K562 (cell line): ENCODE measurements at regions not wholly inside any gene's neighbourhood (a gene's known extent, or its start where the extent isn't known, plus 50 kb on each side); places are given as distances from the start of the nearest gene placed in this dataset.

Experiments used
- ATAC-seq: fragments of 200-7000 bp; cut with Tn5 transposase; 3 replicates; pipeline ENCODE4 v1.9.1; 2020; ENCODE audit warnings: moderate library complexity
- BruUV-seq: library from RNA; stranded (reverse); fragments of 400-500 nt; replicated peaks from 2 replicates; lab custom pipeline; 2021; lab: Mats Ljungman, UMichigan
- CTCF ChIA-PET: fragments of 300-600 bp; formaldehyde crosslinking; extraction: SDS; loops from one replicate; lab custom pipeline; 2021; ENCODE audit warnings: low intra/inter-chr PET ratio; lab: Yijun Ruan, JAX
- POLR2A ChIA-PET: fragments of 300-600, 350-650 bp; sonication (Branson Sonifier 250); formaldehyde crosslinking; extraction: SDS; loops from one replicate; lab custom pipeline; 2021; ENCODE audit warnings: antibody characterized with exemption, inconsistent platforms; lab: Yijun Ruan, JAX
- DNase-seq, 4 experiments: peaks; one replicate each; pipeline versions ENCODE4 v3.0.0 to v3.0.0-alpha.2; 2011 to 2018; ENCODE audit warnings: low spot score in 3 of 4, mixed read lengths in 3 of 4; ENCODE audit errors: extremely low read depth in 1 of 4
- FAIRE-seq: peaks from 2 replicates; lab custom pipeline; 2011; peaks lifted over from hg19 to GRCh38; lab: Jason Lieb, UNC
- H2AFZ ChIP-seq: 2 replicates; pipeline ENCODE4 v1.6.0; 2011; ENCODE audit warnings: low read depth, low read length, control low read depth, inconsistent platforms
- H3K27ac ChIP-seq: fragments of 200-600 bp; 3 replicates; pipeline ENCODE4 v1.8.0; 2011; ENCODE audit warnings: low read depth, mild to moderate bottlenecking, control low read depth, inconsistent platforms, low read length, moderate library complexity, mixed read lengths; ENCODE audit errors: extremely low read depth
- H3K27me3 ChIP-seq, 2 experiments: fragments of 300-600 bp in 1 of 2; 2 replicates in 1 of 2; 3 replicates in 1 of 2; pipeline versions ENCODE4 v1.6.0 to v1.8.0; 2011; ENCODE audit warnings: inconsistent platforms in 2 of 2, low read length in 2 of 2, mild to moderate bottlenecking in 1 of 2, mixed read lengths in 1 of 2, moderate library complexity in 1 of 2; ENCODE audit not compliant: control insufficient read depth in 2 of 2, insufficient read depth in 2 of 2
- H3K36me3 ChIP-seq: fragments of 300-600 bp; 3 replicates; pipeline ENCODE4 v1.8.0; 2011; ENCODE audit warnings: mild to moderate bottlenecking, low read length, inconsistent platforms; ENCODE audit not compliant: control insufficient read depth, insufficient read depth
- H3K4me1 ChIP-seq, 2 experiments: fragments of 200-600 bp in 1 of 2; replicated peaks in 1 of 2; 2 replicates in 1 of 2; 3 replicates in 1 of 2; pipeline versions ENCODE4 v1.5.1 to v1.8.0; 2011; ENCODE audit warnings: inconsistent platforms in 2 of 2, low read length in 2 of 2, mild to moderate bottlenecking in 1 of 2, mixed read lengths in 1 of 2, moderate library complexity in 1 of 2; ENCODE audit not compliant: control insufficient read depth in 2 of 2, insufficient read depth in 2 of 2
- H3K4me2 ChIP-seq: 2 replicates; pipeline ENCODE4 v1.6.1; 2011; ENCODE audit warnings: low read length, control low read depth, inconsistent platforms, mixed read lengths; ENCODE audit not compliant: insufficient read depth
- H3K4me3 ChIP-seq: fragments of 200-600 bp; sonication (generic), shearing (Covaris generic); 2 replicates; pipeline ENCODE4 v1.5.1; 2016; ENCODE audit warnings: control low read depth, inconsistent platforms
- H3K79me2 ChIP-seq: fragments of 200-600 bp; 3 replicates; pipeline ENCODE4 v1.8.0; 2011; ENCODE audit warnings: low read length, inconsistent platforms; ENCODE audit not compliant: control insufficient read depth, insufficient read depth
- H3K9ac ChIP-seq, 2 experiments: 2 replicates each; pipeline versions ENCODE4 v1.6.0 to v1.6.1; 2011; ENCODE audit warnings: low read depth in 2 of 2, low read length in 2 of 2, control low read depth in 1 of 2, inconsistent platforms in 1 of 2, mild to moderate bottlenecking in 1 of 2, mixed read lengths in 1 of 2; ENCODE audit not compliant: insufficient read depth in 1 of 2
- H3K9me1 ChIP-seq: one replicate; pipeline ENCODE4 v1.6.0; 2011; ENCODE audit warnings: inconsistent platforms, mild to moderate bottlenecking, low read length, moderate library complexity; ENCODE audit not compliant: control insufficient read depth, insufficient read depth
- H3K9me3 ChIP-seq: replicated peaks from 2 replicates; pipeline ENCODE4 v1.5.1; 2011; ENCODE audit warnings: low read depth, low read length, inconsistent platforms; ENCODE audit not compliant: control insufficient read depth, insufficient read depth
- H4K20me1 ChIP-seq: replicated peaks from 2 replicates; pipeline ENCODE4 v1.6.1; 2011; ENCODE audit warnings: low read length, inconsistent platforms, mixed read lengths; ENCODE audit not compliant: control insufficient read depth, insufficient read depth
- E2F3 ChIP-seq: fragments of 250-450 bp; sonication (Bioruptor Pico); IDR thresholded peaks from 2 replicates; pipeline ENCODE4 v1.4.0; 2020; ENCODE audit warnings: mild to moderate bottlenecking
- GABPA ChIP-seq: fragments of 200-800 bp; sonication (Bioruptor generic); conservative IDR thresholded peaks from 2 replicates; pipeline ENCODE4 v1.6.1; 2016; ENCODE audit warnings: low read depth, missing genetic modification characterization, missing compliant biosample characterization
- HDAC2 ChIP-seq: fragments of 450-650 bp; IDR thresholded peaks from 2 replicates; pipeline ENCODE4 v1.6.1; 2016; ENCODE audit warnings: mild to moderate bottlenecking
- KDM2B ChIP-seq: fragments of 250-450 bp; sonication (Bioruptor Pico); IDR thresholded peaks from 2 replicates; pipeline ENCODE4 v1.8.0; 2021; ENCODE audit warnings: mild to moderate bottlenecking, moderate library complexity
- KLF16 ChIP-seq: IDR thresholded peaks from 2 replicates; pipeline ENCODE4 v1.6.1; 2016; ENCODE audit warnings: antibody characterized with exemption
- KLF6 ChIP-seq: fragments of 250-450 bp; sonication (Bioruptor Pico); IDR thresholded peaks from 2 replicates; pipeline ENCODE4 v1.4.0; 2020; ENCODE audit warnings: mild to moderate bottlenecking, moderate library complexity, borderline replicate concordance
- MAZ ChIP-seq, 2 experiments: fragments of 450-650 bp in 1 of 2; sonication (generic) in 1 of 2; formaldehyde crosslinking; IDR thresholded peaks in 1 of 2; conservative IDR thresholded peaks in 1 of 2; 2 replicates each; pipeline versions ENCODE4 v1.4.0 to v1.5.0; 2020; ENCODE audit warnings: mild to moderate bottlenecking in 1 of 2, missing genetic modification reagents in 1 of 2
- MCM3 ChIP-seq: fragments of 450-650 bp; IDR thresholded peaks from 2 replicates; pipeline ENCODE4 v1.6.1; 2016
- SLC30A9 ChIP-seq: fragments of 250-450 bp; sonication (Bioruptor Pico); IDR thresholded peaks from 2 replicates; pipeline ENCODE4 v1.8.0; 2022; ENCODE audit warnings: mild to moderate bottlenecking, moderate library complexity
- TCF7 ChIP-seq: sonication (generic); IDR thresholded peaks from 2 replicates; pipeline ENCODE4 v1.6.1; 2016; ENCODE audit warnings: antibody characterized with exemption, borderline replicate concordance
- ZFP30 ChIP-seq: fragments of 250-450 bp; sonication (Bioruptor Pico); IDR thresholded peaks from 2 replicates; pipeline ENCODE4 v1.8.0; 2022; ENCODE audit warnings: moderate library complexity, mild to moderate bottlenecking, inconsistent platforms, borderline replicate concordance
- ZNF431 ChIP-seq: sonication (generic); formaldehyde crosslinking; IDR thresholded peaks from 2 replicates; pipeline ENCODE4 v1.8.0; 2022; ENCODE audit warnings: mild to moderate bottlenecking, missing genetic modification reagents
- WGBS: fragments of 100-300 bp; shearing (Covaris generic); methylation state at CpG from one replicate; pipeline ENCODE4 v1.1.6; 2016; ENCODE audit warnings: low coverage, mixed read lengths; ENCODE audit not compliant: insufficient coverage; ENCODE audit errors: missing lambda C conversion rate; 5-methylcytosine and 5-hydroxymethylcytosine counted together
- in situ Hi-C: fragments of 300-500 bp; cut with MboI; formaldehyde crosslinking; loops from 4 replicates; pipeline ENCODE4 v1.15.0; 2018; ENCODE audit warnings: inconsistent platforms, mixed read lengths
- intact Hi-C: fragments of 100-400 bp; cut with micrococcal nuclease; formaldehyde crosslinking; loops from 2 replicates; pipeline ENCODE4 v1.14.2; 2022
- TF ChIP-seq, protein P1 (sequence below): fragments of 250-450 bp; sonication (Bioruptor Pico); IDR thresholded peaks from 2 replicates; pipeline ENCODE4 v1.4.0; 2020; ENCODE audit warnings: mild to moderate bottlenecking, moderate library complexity
- TF ChIP-seq, protein P2 (sequence below): fragments of 250-450 bp; sonication (Bioruptor Pico); IDR thresholded peaks from 2 replicates; pipeline ENCODE4 v1.8.0; 2022; ENCODE audit warnings: moderate library complexity, mild to moderate bottlenecking, inconsistent platforms
- TF ChIP-seq, protein P3 (sequence below): fragments of 450-650 bp; IDR thresholded peaks from 2 replicates; pipeline ENCODE4 v1.6.1; 2017; ENCODE audit warnings: antibody characterized with exemption
- TF ChIP-seq, protein P4 (sequence below), 2 experiments: fragments of 200-800 bp in 1 of 2; sonication (Bioruptor generic) in 1 of 2; sonication (generic) in 1 of 2; formaldehyde crosslinking in 1 of 2; IDR thresholded peaks in 1 of 2; conservative IDR thresholded peaks in 1 of 2; 2 replicates each; pipeline versions ENCODE4 v1.5.0 to v1.6.1; 2016 to 2020; ENCODE audit warnings: missing compliant biosample characterization in 1 of 2, missing genetic modification characterization in 1 of 2, missing genetic modification reagents in 1 of 2
- TF ChIP-seq, protein P5 (sequence below): fragments of 250-450 bp; sonication (Bioruptor Pico); IDR thresholded peaks from 2 replicates; pipeline ENCODE4 v1.8.0; 2021; ENCODE audit warnings: moderate library complexity, mild to moderate bottlenecking, inconsistent platforms

DNA sequence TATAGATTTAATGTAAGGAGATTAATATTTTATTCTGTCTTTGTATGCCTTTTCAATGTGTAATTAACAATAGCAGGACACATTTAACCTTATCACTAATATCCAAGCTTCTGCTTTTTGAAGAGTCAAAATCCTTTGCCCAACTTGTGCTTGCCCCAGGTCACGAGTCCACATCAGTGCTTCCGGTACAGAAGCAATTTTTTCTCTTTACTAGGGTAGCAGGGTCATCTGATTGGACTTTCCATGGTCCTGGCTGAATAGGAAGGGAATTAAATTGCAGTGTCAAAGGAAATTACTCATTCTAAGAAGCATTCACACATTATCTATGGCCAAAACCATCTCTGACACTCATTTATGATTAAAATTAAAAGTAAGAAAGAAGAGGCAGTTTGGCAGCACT, 460.5 kb upstream of the ADGRL2 start (continued):
- TF ChIP-seq, protein P1, sequence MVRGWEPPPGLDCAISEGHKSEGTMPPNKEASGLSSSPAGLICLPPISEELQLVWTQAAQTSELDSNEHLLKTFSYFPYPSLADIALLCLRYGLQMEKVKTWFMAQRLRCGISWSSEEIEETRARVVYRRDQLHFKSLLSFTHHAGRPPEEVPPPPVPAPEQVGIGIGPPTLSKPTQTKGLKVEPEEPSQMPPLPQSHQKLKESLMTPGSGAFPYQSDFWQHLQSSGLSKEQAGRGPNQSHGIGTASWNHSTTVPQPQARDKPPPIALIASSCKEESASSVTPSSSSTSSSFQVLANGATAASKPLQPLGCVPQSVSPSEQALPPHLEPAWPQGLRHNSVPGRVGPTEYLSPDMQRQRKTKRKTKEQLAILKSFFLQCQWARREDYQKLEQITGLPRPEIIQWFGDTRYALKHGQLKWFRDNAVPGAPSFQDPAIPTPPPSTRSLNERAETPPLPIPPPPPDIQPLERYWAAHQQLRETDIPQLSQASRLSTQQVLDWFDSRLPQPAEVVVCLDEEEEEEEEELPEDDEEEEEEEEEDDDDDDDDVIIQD (CRISPR knock-in tag): no peak
- no peak for TF ChIP-seq ZFP30 (CRISPR knock-in tag)
- TF ChIP-seq ZNF431 (CRISPR knock-in tag): no peak
- no peak for TF ChIP-seq MAZ (CRISPR knock-in tag; conservative IDR thresholded peaks at IDR 0.05 in 1 of 2, IDR thresholded peaks at IDR 0.05 in 1 of 2)
- TF ChIP-seq KDM2B: no peak
- TF ChIP-seq HDAC2: no peak
- no peak for TF ChIP-seq TCF7
- TF ChIP-seq, protein P2, sequence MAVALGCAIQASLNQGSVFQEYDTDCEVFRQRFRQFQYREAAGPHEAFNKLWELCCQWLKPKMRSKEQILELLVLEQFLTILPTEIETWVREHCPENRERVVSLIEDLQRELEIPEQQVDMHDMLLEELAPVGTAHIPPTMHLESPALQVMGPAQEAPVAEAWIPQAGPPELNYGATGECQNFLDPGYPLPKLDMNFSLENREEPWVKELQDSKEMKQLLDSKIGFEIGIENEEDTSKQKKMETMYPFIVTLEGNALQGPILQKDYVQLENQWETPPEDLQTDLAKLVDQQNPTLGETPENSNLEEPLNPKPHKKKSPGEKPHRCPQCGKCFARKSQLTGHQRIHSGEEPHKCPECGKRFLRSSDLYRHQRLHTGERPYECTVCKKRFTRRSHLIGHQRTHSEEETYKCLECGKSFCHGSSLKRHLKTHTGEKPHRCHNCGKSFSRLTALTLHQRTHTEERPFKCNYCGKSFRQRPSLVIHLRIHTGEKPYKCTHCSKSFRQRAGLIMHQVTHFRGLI (CRISPR knock-in tag): no peak
- no peak for TF ChIP-seq SLC30A9 (CRISPR knock-in tag)
- TF ChIP-seq MCM3: no peak

DNA sequence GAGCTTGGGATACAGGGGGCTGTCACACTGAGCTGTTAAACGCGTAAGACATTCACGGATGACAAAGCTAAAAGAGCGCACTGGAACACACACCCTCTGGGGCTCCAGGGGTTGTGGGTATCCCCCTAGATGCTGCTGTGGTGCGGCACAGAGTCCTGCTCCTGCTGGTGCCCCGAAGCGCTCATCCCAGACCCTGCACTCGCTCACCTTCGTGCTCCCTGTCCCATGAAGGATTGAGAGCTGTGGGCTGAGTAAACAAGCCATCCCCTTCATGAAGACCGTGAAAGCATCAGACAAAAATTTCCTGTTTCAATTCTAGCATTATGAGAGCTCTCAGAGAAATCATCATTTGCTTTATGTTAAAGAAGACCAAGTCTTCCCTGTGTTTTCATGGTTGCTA, 463.5 kb upstream of the ADGRL2 start:
- ATAC-seq (no peak), FAIRE-seq (no peak), DNase-seq (no peak)
- Histone ChIP-seq H3K4me2 (no peak overlapping the region), H3K36me3 (no peaks in the 10 kb centered on the region), H3K4me1 (no peaks in the 10 kb centered on the region), H3K27ac (no peak overlapping the region), H3K27me3 (no peaks in the 10 kb centered on the region), H3K9me3 (no peaks in the 10 kb centered on the region), H3K4me3 (no peak overlapping the region), H3K79me2 (no peaks in the 10 kb centered on the region), H3K9ac (no peak overlapping the region), H3K9me1 (no peaks in the 10 kb centered on the region), H2AFZ (no peak overlapping the region), H4K20me1 (no peaks in the 10 kb centered on the region)
- CTCF ChIA-PET: no interaction called here
- POLR2A ChIA-PET: no interaction called here
- 2% methylated on average over 10 of the region's 10 CpGs for WGBS
- BruUV-seq: no TSS peak
- intact Hi-C loops: no loop called here
- in situ Hi-C loops: no loop called here
- TF ChIP-seq, protein P3, sequence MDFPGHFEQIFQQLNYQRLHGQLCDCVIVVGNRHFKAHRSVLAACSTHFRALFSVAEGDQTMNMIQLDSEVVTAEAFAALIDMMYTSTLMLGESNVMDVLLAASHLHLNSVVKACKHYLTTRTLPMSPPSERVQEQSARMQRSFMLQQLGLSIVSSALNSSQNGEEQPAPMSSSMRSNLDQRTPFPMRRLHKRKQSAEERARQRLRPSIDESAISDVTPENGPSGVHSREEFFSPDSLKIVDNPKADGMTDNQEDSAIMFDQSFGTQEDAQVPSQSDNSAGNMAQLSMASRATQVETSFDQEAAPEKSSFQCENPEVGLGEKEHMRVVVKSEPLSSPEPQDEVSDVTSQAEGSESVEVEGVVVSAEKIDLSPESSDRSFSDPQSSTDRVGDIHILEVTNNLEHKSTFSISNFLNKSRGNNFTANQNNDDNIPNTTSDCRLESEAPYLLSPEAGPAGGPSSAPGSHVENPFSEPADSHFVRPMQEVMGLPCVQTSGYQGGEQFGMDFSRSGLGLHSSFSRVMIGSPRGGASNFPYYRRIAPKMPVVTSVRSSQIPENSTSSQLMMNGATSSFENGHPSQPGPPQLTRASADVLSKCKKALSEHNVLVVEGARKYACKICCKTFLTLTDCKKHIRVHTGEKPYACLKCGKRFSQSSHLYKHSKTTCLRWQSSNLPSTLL: no peak
- TF ChIP-seq KLF16 (no peak), GABPA (no peak), E2F3 (CRISPR knock-in tag) (no peak), KLF6 (CRISPR knock-in tag) (no peak)
- TF ChIP-seq, protein P4, sequence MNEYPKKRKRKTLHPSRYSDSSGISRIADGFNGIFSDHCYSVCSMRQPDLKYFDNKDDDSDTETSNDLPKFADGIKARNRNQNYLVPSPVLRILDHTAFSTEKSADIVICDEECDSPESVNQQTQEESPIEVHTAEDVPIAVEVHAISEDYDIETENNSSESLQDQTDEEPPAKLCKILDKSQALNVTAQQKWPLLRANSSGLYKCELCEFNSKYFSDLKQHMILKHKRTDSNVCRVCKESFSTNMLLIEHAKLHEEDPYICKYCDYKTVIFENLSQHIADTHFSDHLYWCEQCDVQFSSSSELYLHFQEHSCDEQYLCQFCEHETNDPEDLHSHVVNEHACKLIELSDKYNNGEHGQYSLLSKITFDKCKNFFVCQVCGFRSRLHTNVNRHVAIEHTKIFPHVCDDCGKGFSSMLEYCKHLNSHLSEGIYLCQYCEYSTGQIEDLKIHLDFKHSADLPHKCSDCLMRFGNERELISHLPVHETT (CRISPR knock-in tag; conservative IDR thresholded peaks at IDR 0.05 in 1 of 2, IDR thresholded peaks at IDR 0.05 in 1 of 2): no peak
- TF ChIP-seq, protein P5, sequence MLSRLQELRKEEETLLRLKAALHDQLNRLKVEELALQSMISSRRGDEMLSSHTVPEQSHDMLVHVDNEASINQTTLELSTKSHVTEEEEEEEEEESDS (CRISPR knock-in tag): no peak
